ENCODE measurements at regions not wholly inside any gene's neighbourhood (a gene's known extent, or its start where the extent isn't known, plus 50 kb on each side); places are given as distances from the start of the nearest gene placed in this dataset.

DNA sequence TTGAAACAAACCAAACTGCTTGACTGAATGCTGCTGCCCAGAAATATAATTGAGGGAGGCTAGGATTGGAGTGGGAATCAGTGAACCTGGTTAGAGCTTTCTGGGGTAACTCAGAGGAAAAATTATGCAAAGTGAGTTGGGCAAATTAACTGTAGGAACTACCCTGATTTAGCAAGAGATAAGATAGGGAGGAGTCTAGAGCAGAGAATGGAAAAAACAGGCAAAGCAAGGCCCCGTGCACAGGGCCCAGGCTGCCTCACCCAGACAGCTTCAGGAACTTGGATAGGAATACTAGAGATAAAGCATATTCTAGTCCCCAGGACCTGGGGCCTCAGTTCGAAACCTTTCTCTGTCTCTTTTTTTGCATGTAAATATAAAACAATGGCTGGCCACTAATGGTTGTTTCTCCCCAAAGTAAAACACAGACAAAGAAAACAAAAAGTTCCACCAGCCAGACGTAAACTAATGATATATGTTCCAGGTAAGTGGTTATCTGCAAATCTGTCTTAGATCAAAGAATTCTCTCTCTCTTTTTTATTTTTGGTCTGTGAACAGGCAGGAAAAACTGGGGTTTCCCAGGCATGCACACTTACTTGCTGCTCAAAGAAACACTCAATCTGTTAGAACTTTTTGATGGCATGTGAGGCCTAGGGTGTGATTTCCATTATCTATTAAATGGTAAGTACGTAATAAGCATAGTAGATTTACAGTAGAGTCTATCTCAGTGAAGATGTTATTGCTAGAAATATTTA lies 168.1 kb upstream of the MAP3K1 start:
- TF ChIP-seq, protein P1, sequence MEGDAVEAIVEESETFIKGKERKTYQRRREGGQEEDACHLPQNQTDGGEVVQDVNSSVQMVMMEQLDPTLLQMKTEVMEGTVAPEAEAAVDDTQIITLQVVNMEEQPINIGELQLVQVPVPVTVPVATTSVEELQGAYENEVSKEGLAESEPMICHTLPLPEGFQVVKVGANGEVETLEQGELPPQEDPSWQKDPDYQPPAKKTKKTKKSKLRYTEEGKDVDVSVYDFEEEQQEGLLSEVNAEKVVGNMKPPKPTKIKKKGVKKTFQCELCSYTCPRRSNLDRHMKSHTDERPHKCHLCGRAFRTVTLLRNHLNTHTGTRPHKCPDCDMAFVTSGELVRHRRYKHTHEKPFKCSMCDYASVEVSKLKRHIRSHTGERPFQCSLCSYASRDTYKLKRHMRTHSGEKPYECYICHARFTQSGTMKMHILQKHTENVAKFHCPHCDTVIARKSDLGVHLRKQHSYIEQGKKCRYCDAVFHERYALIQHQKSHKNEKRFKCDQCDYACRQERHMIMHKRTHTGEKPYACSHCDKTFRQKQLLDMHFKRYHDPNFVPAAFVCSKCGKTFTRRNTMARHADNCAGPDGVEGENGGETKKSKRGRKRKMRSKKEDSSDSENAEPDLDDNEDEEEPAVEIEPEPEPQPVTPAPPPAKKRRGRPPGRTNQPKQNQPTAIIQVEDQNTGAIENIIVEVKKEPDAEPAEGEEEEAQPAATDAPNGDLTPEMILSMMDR (IDR thresholded peaks at IDR 0.05; ENCODE audit: borderline replicate concordance, insufficient read depth, low read depth, low read length) = no peak
- no peak overlapping the region for H3K4me3 ChIP-seq (ENCODE audit: low read depth, low read length)

DNA sequence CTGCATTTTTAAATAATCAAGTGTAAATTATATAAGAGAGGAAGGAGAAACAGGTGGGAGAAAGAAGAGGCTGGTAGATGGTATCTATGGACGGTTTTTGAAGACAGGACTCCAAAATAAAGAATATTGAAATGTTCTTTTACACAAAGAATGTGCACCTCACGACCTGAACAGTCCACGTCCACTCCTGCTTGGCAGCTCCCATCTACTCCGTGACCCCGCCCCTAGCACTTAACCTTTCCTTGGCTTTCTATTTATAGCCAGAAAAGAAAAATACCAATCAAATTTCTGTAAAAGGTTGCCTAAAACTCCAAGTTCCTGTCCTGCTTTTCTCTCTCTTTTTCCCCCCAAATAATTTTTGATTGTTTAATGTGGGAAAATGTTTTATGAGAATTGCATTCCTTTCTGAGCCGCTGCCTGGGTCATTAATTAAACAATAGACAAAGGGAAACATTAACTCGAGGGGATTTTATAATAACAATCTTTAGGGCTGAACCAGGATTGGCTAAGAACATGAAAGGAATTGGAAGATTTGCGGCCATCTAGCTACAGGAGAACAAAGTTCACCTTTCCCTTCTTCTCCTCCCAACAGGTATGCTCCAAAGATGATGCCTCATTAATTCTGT lies 173.6 kb upstream of the MAP3K1 start:
- TF ChIP-seq, protein P1 (IDR thresholded peaks at IDR 0.05; ENCODE audit: borderline replicate concordance, insufficient read depth, low read depth, low read length) = no peak
- H3K4me3 ChIP-seq (ENCODE audit: low read depth, low read length) = no peak overlapping the region

DNA sequence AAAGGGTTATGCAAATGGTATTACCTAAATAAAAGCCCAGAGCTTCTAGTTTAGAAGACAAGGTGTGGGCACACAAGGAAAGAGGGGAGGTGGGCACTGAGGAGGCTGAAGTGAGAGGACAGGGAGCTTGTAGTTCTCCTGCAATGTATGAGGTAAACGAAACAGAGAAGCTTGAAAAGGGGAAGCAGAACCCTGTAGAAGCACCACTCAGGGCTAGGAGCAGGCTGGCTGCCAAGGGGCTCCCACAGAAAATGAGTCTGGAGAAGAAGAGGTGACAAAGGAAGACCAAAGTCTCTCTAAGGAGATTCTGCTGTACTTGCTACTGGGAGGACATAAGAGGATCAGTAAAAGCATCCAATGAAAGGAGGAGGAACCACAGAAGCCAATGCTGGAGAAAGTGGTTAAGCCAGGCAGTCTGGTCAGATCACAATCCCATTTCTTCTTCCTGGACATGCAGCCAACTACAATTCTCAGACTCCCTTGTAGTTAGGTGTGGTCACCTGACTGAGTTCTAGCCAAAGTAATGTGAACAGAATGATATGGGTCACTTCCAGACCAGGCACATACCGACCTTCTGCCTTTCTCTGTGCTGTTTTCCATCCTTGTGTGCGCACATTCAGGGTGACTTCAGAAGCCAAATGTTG lies 174.5 kb upstream of the MAP3K1 start:
- TF ChIP-seq, protein P1 (IDR thresholded peaks at IDR 0.05; ENCODE audit: borderline replicate concordance, insufficient read depth, low read depth, low read length) = no peak
- H3K4me3 ChIP-seq (ENCODE audit: low read depth, low read length) = no peak overlapping the region

DNA sequence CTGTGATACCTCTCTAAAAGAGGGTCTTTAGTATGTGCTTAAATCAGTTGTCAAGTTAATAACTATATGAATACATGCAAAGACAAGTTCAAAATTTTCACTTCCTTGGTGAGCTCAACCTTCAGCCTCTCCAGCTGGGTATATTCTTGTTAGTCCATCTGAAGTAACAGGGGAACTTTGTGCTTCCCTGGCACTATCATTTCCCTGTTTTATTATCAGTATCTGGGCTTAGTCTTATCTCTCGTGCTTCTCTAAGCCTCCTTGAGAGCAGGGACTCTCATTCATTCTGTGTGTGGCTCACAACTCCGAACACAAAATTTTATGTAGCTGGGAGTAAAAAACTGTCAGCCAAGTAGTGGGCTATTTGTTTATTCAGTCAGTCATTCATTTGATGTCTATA lies 175.9 kb upstream of the MAP3K1 start:
- H3K4me3 ChIP-seq (ENCODE audit: low read depth, low read length) = no peak overlapping the region
- TF ChIP-seq, protein P1 (IDR thresholded peaks at IDR 0.05; ENCODE audit: borderline replicate concordance, insufficient read depth, low read depth, low read length) = no peak

DNA sequence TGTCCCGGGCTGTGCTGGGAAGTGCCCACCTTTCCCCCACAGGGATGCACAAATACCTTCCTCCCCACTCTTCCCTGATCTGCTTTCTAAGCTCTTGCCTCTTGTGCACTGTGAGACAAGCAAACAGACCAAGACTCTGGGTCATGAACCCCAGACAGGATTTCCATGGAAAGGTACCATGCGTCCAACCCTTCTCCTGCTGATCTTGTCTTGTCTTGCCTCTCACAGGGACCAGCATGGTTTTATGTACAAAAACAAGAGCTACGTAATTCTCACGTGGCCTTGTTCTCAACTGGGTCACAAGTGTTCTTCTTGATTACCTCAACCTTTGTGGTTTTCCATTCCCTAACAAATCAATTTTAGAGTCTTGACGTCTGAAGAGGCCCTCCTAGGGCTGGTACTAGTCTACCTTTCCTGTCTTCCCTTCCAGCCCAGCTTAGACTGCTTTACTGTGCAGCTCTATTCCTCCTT lies 176.5 kb upstream of the MAP3K1 start:
- H3K4me3 ChIP-seq (ENCODE audit: low read depth, low read length) = no peak overlapping the region
- TF ChIP-seq, protein P1 (IDR thresholded peaks at IDR 0.05; ENCODE audit: borderline replicate concordance, insufficient read depth, low read depth, low read length) = no peak

DNA sequence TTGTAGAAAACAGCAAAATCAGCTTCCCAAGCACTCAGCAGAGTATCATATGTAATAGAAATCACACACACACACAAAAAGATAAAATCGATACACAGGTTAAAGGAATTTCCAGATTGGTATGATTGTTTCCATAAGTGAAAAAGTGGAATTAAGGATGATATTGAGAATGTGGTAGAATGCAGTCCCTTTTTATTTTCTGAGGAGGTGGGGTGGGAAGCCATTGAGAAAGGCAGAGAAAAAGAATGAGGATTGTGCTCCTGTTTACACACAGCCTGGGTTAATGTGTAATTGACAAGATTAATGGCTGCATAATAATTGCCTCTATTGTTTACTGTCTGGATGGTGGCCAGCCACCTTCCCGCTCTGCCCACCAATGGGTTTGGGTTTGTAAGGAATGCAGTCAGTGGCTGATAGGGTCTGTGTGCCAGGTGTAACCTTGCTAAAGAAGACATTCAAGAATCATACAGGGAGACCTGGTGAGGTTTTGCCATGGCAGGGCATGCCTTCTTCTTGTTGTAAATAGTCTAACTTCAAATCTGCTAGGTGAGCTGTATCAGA lies 177.2 kb upstream of the MAP3K1 start:
- no peak overlapping the region for H3K4me3 ChIP-seq (ENCODE audit: low read depth, low read length)
- TF ChIP-seq, protein P1 (IDR thresholded peaks at IDR 0.05; ENCODE audit: borderline replicate concordance, insufficient read depth, low read depth, low read length) = no peak

Measured in GM12875 (cell line).